ENCODE measurements at regions not wholly inside any gene's neighbourhood (a gene's known extent, or its start where the extent isn't known, plus 50 kb on each side); places are given as distances from the start of the nearest gene placed in this dataset.
A peak's percentile ranks its signal among the peaks of the same experiment; 100 is the strongest.

DNA sequence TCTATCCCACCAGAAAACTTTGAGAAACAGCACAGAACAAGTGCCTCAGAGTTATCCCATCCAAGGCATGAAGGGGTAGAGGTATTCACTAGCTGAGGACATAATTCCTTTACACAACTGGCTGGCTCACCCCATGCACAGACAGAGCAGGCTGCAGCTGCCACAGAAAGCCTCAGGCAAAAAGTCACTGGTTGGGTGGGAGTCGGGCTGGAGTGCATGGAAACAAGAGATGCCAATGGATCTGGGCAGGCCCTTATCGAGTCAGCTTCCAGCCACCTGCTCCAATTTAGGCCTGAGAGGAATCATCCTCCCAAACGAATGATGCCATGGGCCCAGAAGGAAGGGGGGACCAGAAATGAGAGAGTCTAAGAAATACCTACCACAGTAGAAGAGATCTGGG lies 83.0 kb downstream of the RSL24D1 start:
- no peaks in the 10 kb centered on the region for H3K9me3 ChIP-seq (replicated peaks in 1 of 2; ENCODE audit: control insufficient read depth in 1 of 2, insufficient read depth in 1 of 2, low read length in 2 of 2)
- no peak overlapping the region for H3K27ac ChIP-seq (ENCODE audit: low read depth in 1 of 2, low read length in 2 of 2)
- TF ChIP-seq, protein P1, sequence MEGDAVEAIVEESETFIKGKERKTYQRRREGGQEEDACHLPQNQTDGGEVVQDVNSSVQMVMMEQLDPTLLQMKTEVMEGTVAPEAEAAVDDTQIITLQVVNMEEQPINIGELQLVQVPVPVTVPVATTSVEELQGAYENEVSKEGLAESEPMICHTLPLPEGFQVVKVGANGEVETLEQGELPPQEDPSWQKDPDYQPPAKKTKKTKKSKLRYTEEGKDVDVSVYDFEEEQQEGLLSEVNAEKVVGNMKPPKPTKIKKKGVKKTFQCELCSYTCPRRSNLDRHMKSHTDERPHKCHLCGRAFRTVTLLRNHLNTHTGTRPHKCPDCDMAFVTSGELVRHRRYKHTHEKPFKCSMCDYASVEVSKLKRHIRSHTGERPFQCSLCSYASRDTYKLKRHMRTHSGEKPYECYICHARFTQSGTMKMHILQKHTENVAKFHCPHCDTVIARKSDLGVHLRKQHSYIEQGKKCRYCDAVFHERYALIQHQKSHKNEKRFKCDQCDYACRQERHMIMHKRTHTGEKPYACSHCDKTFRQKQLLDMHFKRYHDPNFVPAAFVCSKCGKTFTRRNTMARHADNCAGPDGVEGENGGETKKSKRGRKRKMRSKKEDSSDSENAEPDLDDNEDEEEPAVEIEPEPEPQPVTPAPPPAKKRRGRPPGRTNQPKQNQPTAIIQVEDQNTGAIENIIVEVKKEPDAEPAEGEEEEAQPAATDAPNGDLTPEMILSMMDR (IDR thresholded peaks at IDR 0.05): no peak
- H3K79me2 ChIP-seq (ENCODE audit: insufficient read depth, low read length): no peaks in the 10 kb centered on the region
- no peak overlapping the region for H2AFZ ChIP-seq (ENCODE audit: insufficient read depth, low read depth, low read length, poor library complexity, severe bottlenecking)
- no peak overlapping the region for H3K4me2 ChIP-seq (replicated peaks; ENCODE audit: extremely low read depth, low read length, poor library complexity, severe bottlenecking)
- H3K27me3 Mint-ChIP-seq (ENCODE audit: low read depth in 3 of 3): peaks cover 0 to 3% (median 1%) of the 10 kb centered on the region in 3 donors
- no peak overlapping the region for H3K4me3 ChIP-seq (replicated peaks in 1 of 3; ENCODE audit: low read depth in 2 of 3, low read length in 3 of 3)
- no peaks in the 10 kb centered on the region for H3K27me3 ChIP-seq (ENCODE audit: control insufficient read depth in 2 of 2, insufficient read depth in 2 of 2, low read length in 2 of 2)
- intact Hi-C loops (cut with micrococcal nuclease): no loop called here
- no peak for DNase-seq
- H3K36me3 ChIP-seq (replicated peaks in 1 of 2; ENCODE audit: control insufficient read depth in 1 of 2, insufficient read depth in 2 of 2, low read length in 2 of 2): no peaks in the 10 kb centered on the region
- H3K4me3 Mint-ChIP-seq: no peak overlapping the region
- peaks cover 3% of the 10 kb centered on the region for H3K4me1 Mint-ChIP-seq
- H4K20me1 ChIP-seq (ENCODE audit: insufficient read depth, low read length): no peaks in the 10 kb centered on the region
- H3K27ac Mint-ChIP-seq: peak overlapping the region in 1 of 7 donors; percentile 15
- WGBS (ENCODE audit: insufficient coverage): 88% methylated on average over 1 of the region's 3 CpGs
- H3K4me1 ChIP-seq (ENCODE audit: control insufficient read depth in 1 of 2, insufficient read depth in 2 of 2, low read length in 2 of 2): no peaks in the 10 kb centered on the region
- H3K9ac ChIP-seq (ENCODE audit: insufficient read depth, low read length, poor library complexity, severe bottlenecking): no peak overlapping the region
- H3K9me3 Mint-ChIP-seq: peaks cover 0 to 2% (median 0%) of the 10 kb centered on the region in 7 donors
- H3K36me3 Mint-ChIP-seq: no peaks in the 10 kb centered on the region

DNA sequence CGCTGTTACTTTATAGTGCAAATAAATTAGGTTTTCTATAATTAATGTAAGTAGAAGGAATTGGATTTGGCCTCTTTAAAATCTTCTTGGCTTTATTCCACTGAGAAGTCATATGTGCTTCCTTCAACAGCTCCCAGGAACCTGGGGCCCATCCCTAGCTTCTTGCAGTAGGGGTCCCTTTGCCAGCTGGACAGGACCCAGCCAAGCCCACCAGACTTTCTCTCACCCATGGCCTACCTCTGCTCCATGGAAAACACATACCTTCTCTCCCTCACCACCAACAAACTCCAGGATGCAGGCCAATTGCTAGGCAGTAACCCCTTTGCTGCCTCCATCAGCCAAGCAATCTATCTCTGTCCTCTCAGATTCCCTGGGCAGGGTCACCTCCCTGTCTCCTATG lies 84.0 kb downstream of the RSL24D1 start:
- Histone ChIP-seq H2AFZ (ENCODE audit: insufficient read depth, low read depth, low read length, poor library complexity, severe bottlenecking) (no peak overlapping the region), H3K9me3 (replicated peaks in 1 of 2; ENCODE audit: control insufficient read depth in 1 of 2, insufficient read depth in 1 of 2, low read length in 2 of 2) (no peaks in the 10 kb centered on the region), H3K36me3 (replicated peaks in 1 of 2; ENCODE audit: control insufficient read depth in 1 of 2, insufficient read depth in 2 of 2, low read length in 2 of 2) (no peaks in the 10 kb centered on the region), H3K27me3 (ENCODE audit: control insufficient read depth in 2 of 2, insufficient read depth in 2 of 2, low read length in 2 of 2) (no peaks in the 10 kb centered on the region), H3K4me3 (replicated peaks in 1 of 3; ENCODE audit: low read depth in 2 of 3, low read length in 3 of 3) (no peak overlapping the region), H4K20me1 (ENCODE audit: insufficient read depth, low read length) (no peaks in the 10 kb centered on the region), H3K9ac (ENCODE audit: insufficient read depth, low read length, poor library complexity, severe bottlenecking) (no peak overlapping the region), H3K4me2 (replicated peaks; ENCODE audit: extremely low read depth, low read length, poor library complexity, severe bottlenecking) (no peak overlapping the region), H3K4me1 (ENCODE audit: control insufficient read depth in 1 of 2, insufficient read depth in 2 of 2, low read length in 2 of 2) (no peaks in the 10 kb centered on the region), H3K79me2 (ENCODE audit: insufficient read depth, low read length) (no peaks in the 10 kb centered on the region), H3K27ac (ENCODE audit: low read depth in 1 of 2, low read length in 2 of 2) (no peak overlapping the region)
- intact Hi-C loops (cut with micrococcal nuclease): no loop called here
- peaks cover 0 to 2% (median 0%) of the 10 kb centered on the region in 7 donors for H3K9me3 Mint-ChIP-seq
- H3K27ac Mint-ChIP-seq: no peak overlapping the region
- H3K4me1 Mint-ChIP-seq: peaks cover 3% of the 10 kb centered on the region
- WGBS (ENCODE audit: insufficient coverage): no CpG with 5 or more reads among the region's 1 CpG
- peaks cover 0 to 4% (median 1%) of the 10 kb centered on the region in 3 donors for H3K27me3 Mint-ChIP-seq (ENCODE audit: low read depth in 3 of 3)
- TF ChIP-seq, protein P1 (IDR thresholded peaks at IDR 0.05): no peak
- H3K36me3 Mint-ChIP-seq: no peaks in the 10 kb centered on the region
- H3K4me3 Mint-ChIP-seq: no peak overlapping the region
- DNase-seq: no peak
